ENCODE measurements at regions not wholly inside any gene's neighbourhood (a gene's known extent, or its start where the extent isn't known, plus 50 kb on each side); places are given as distances from the start of the nearest gene placed in this dataset.

GRCh38 chrX:39808471-39808917 lies 289.3 kb downstream of the BCOR start:
- no peak overlapping the region for H3K4me2 ChIP-seq

GRCh38 chrX:39809331-39809730 lies 288.4 kb downstream of the BCOR start:
- Histone ChIP-seq H4K20me1 (ENCODE audit: insufficient read depth) (no peaks in the 10 kb centered on the region), H3K27ac (no peak overlapping the region), H3K4me2 (no peak overlapping the region), H3K4me3 (IDR thresholded peaks at IDR 0.05; ENCODE audit: insufficient read depth, low read depth, low read length) (no peak overlapping the region), H3K36me3 (ENCODE audit: insufficient read depth) (no peaks in the 10 kb centered on the region), H3K79me2 (ENCODE audit: insufficient read depth, low read depth) (no peaks in the 10 kb centered on the region), H3K4me1 (ENCODE audit: low read depth, poor library complexity, severe bottlenecking) (no peaks in the 10 kb centered on the region), H2AFZ (ENCODE audit: low read depth) (no peak overlapping the region), H3K27me3 (ENCODE audit: insufficient read depth, low read depth) (no peaks in the 10 kb centered on the region), H3K9ac (no peak overlapping the region)
- no peak for TF ChIP-seq CTCF (conservative IDR thresholded peaks at IDR 0.05; ENCODE audit: low read depth, low read length)

More at GRCh38 chrX:39808471-39808917, 289.3 kb downstream of the BCOR start:
- H3K27me3 ChIP-seq (ENCODE audit: insufficient read depth, low read depth) = no peaks in the 10 kb centered on the region
- TF ChIP-seq CTCF (conservative IDR thresholded peaks at IDR 0.05; ENCODE audit: low read depth, low read length) = no peak
- no peak overlapping the region for H2AFZ ChIP-seq (ENCODE audit: low read depth)
- H3K27ac ChIP-seq = no peak overlapping the region
- H3K4me1 ChIP-seq (ENCODE audit: low read depth, poor library complexity, severe bottlenecking) = no peaks in the 10 kb centered on the region
- no peaks in the 10 kb centered on the region for H4K20me1 ChIP-seq (ENCODE audit: insufficient read depth)
- no peaks in the 10 kb centered on the region for H3K36me3 ChIP-seq (ENCODE audit: insufficient read depth)
- H3K79me2 ChIP-seq (ENCODE audit: insufficient read depth, low read depth) = no peaks in the 10 kb centered on the region
- H3K9ac ChIP-seq = no peak overlapping the region
- no peak overlapping the region for H3K4me3 ChIP-seq (IDR thresholded peaks at IDR 0.05; ENCODE audit: insufficient read depth, low read depth, low read length)

- TF ChIP-seq CTCF (conservative IDR thresholded peaks at IDR 0.05; ENCODE audit: low read depth, low read length) = no peak
- Histone ChIP-seq H3K36me3 (ENCODE audit: insufficient read depth) (no peaks in the 10 kb centered on the region), H3K27me3 (ENCODE audit: insufficient read depth, low read depth) (no peaks in the 10 kb centered on the region)
Measured at GRCh38 chrX:39810901-39811300, 286.9 kb downstream of the BCOR start.

GRCh38 chrX:39811376-39811775 lies 286.4 kb downstream of the BCOR start:
- Histone ChIP-seq H2AFZ (ENCODE audit: low read depth) (no peak overlapping the region), H3K27ac (no peak overlapping the region), H3K9ac (no peak overlapping the region), H3K36me3 (ENCODE audit: insufficient read depth) (no peaks in the 10 kb centered on the region), H3K4me3 (IDR thresholded peaks at IDR 0.05; ENCODE audit: insufficient read depth, low read depth, low read length) (no peak overlapping the region), H3K79me2 (ENCODE audit: insufficient read depth, low read depth) (no peaks in the 10 kb centered on the region), H3K27me3 (ENCODE audit: insufficient read depth, low read depth) (no peaks in the 10 kb centered on the region), H3K4me1 (ENCODE audit: low read depth, poor library complexity, severe bottlenecking) (peaks cover 14% of the 10 kb centered on the region), H4K20me1 (ENCODE audit: insufficient read depth) (no peaks in the 10 kb centered on the region), H3K4me2 (no peak overlapping the region)
- no peak for TF ChIP-seq CTCF (conservative IDR thresholded peaks at IDR 0.05; ENCODE audit: low read depth, low read length)

More at GRCh38 chrX:39810901-39811300, 286.9 kb downstream of the BCOR start:
- Histone ChIP-seq H3K79me2 (ENCODE audit: insufficient read depth, low read depth) (no peaks in the 10 kb centered on the region), H3K4me3 (IDR thresholded peaks at IDR 0.05; ENCODE audit: insufficient read depth, low read depth, low read length) (no peak overlapping the region), H3K27ac (no peak overlapping the region), H4K20me1 (ENCODE audit: insufficient read depth) (no peaks in the 10 kb centered on the region), H2AFZ (ENCODE audit: low read depth) (no peak overlapping the region), H3K4me1 (ENCODE audit: low read depth, poor library complexity, severe bottlenecking) (peaks cover 14% of the 10 kb centered on the region), H3K4me2 (no peak overlapping the region), H3K9ac (no peak overlapping the region)
